Hematopoietic multipotent progenitor cell (in vitro differentiated cells): ENCODE measurements at regions not wholly inside any gene's neighbourhood (a gene's known extent, or its start where the extent isn't known, plus 50 kb on each side); places are given as distances from the start of the nearest gene placed in this dataset.
"Not testable (repeated sequence)": the region's sequence is repeated elsewhere in the genome, so short reads cannot be mapped to it uniquely, and the experiment has no call there.

Source experiments
- DNase-seq, 3 donors: peaks; one replicate each; pipeline ENCODE4 v3.0.0-alpha.2; 2011 to 2015; ENCODE audit warnings: low read depth in 2 of 3, low spot score in 2 of 3

- DNase-seq: no peak
Measured at GRCh38 chr4:173652283-173652931, 122.4 kb upstream of the HAND2 start.

GRCh38 chr4:173651651-173652282 lies 121.7 kb upstream of the HAND2 start:
- no peak for DNase-seq

GRCh38 chr4:173647902-173648301 lies 117.9 kb upstream of the HAND2 start:
- no peak for DNase-seq

GRCh38 chr4:173642509-173642908 lies 112.5 kb upstream of the HAND2 start:
- DNase-seq: no peak

- DNase-seq: no peak
Measured at GRCh38 chr4:173635395-173635794, 105.4 kb upstream of the HAND2 start.

- no peak for DNase-seq
Measured at GRCh38 chr4:173626277-173626676, 96.2 kb upstream of the HAND2 start.

GRCh38 chr4:173618648-173619047 lies 88.6 kb upstream of the HAND2 start:
- not testable (repeated sequence) for DNase-seq

GRCh38 chr4:173609158-173609557 lies 79.1 kb upstream of the HAND2 start:
- DNase-seq: no peak

- not testable (repeated sequence) for DNase-seq
Measured at GRCh38 chr4:173608632-173609031, 78.6 kb upstream of the HAND2 start.

- no peak for DNase-seq
Measured at GRCh38 chr4:173591760-173592159, 61.7 kb upstream of the HAND2 start.

- DNase-seq: no peak
Measured at GRCh38 chr4:173590697-173591096, 60.7 kb upstream of the HAND2 start.

GRCh38 chr4:173585876-173586572 lies 56.0 kb upstream of the HAND2 start:
- DNase-seq: no peak

- DNase-seq: no peak
Measured at GRCh38 chr4:173584506-173584905, 54.5 kb upstream of the HAND2 start.
